Testis (tissue), 2 donors: ENCODE measurements at regions not wholly inside any gene's neighbourhood (a gene's known extent, or its start where the extent isn't known, plus 50 kb on each side); places are given as distances from the start of the nearest gene placed in this dataset.

Source experiments
- CTCF ChIP-seq, 3 experiments: fragments of 450-650 bp in 2 of 3; fragments of 200-600 bp in 1 of 3; sonication (generic) in 1 of 3; IDR thresholded peaks; one replicate each; pipeline ENCODE4 v1.5.1; 2016 to 2019; ENCODE audit warnings: antibody characterized with exemption in 3 of 3, mild to moderate bottlenecking in 2 of 3, moderate library complexity in 1 of 3
- POLR2A ChIP-seq: fragments of 450-650 bp; IDR thresholded peaks from one replicate; pipeline ENCODE4 v1.6.1; 2017; ENCODE audit warnings: antibody characterized with exemption, mild to moderate bottlenecking, moderate library complexity

GRCh38 chr9:126025991-126026390 is 278.8 kb downstream of the PBX3 start:
- no peak for TF ChIP-seq POLR2A
- no peak for TF ChIP-seq CTCF (IDR thresholded peaks at IDR 0.05)
